ENCODE measurements at regions not wholly inside any gene's neighbourhood (a gene's known extent, or its start where the extent isn't known, plus 50 kb on each side); places are given as distances from the start of the nearest gene placed in this dataset.

DNA sequence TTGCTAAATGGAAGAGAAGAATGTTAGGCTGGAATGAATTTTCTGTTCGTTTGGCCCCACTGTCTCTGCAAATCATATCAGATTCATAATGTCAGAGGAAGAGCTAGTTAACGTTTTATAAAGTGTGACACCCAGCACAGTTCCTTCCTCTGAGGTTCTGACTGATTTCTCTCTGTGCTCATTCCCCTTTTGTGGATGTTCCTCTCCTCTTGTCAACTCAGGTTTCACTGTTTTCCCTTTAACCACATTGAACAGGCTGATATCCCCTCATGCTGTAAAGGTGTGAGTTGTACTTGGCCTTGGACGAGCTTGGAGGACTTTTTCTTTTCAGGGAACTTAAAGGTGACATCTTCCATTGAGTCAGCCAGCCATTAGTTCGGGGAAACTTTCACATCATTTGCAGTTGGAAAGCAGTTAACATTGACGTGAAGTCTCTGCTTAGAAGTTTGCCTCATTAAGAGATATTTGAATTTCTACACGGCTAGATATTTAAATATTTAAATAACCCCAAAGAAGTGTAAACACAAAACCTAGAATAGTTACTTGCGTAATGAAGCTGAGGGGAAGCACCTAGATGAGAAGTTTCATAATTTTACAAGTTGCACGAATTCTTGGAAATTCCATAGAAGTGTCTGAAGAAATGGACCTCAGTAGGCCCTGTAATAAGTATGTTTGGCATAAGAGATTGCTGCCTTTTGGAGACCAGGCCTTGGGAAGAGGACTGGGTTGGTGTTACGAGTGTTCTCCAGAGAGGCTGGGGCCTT lies 101.5 kb upstream of the EGR2 start:
- ChIA-PET POLR2A (interaction anchor here (0.6 kb wide), 1 partner anchor 66 kb away, joined by 13 read pairs; no protein-coding TSS in a partner anchor), CTCF (interaction anchor here (0.8 to 2.4 kb wide), 5 partner anchors 10 to 87 kb away, joined by 3 to 5 read pairs (median 3); no protein-coding TSS in a partner anchor)
- no peak for DNase-seq (ENCODE audit: extremely low spot score)
- TF ChIP-seq, protein P1, sequence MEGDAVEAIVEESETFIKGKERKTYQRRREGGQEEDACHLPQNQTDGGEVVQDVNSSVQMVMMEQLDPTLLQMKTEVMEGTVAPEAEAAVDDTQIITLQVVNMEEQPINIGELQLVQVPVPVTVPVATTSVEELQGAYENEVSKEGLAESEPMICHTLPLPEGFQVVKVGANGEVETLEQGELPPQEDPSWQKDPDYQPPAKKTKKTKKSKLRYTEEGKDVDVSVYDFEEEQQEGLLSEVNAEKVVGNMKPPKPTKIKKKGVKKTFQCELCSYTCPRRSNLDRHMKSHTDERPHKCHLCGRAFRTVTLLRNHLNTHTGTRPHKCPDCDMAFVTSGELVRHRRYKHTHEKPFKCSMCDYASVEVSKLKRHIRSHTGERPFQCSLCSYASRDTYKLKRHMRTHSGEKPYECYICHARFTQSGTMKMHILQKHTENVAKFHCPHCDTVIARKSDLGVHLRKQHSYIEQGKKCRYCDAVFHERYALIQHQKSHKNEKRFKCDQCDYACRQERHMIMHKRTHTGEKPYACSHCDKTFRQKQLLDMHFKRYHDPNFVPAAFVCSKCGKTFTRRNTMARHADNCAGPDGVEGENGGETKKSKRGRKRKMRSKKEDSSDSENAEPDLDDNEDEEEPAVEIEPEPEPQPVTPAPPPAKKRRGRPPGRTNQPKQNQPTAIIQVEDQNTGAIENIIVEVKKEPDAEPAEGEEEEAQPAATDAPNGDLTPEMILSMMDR (IDR thresholded peaks at IDR 0.05; ENCODE audit: control extremely low read depth, extremely low read depth, low read depth, missing control alignments) = no peak

DNA sequence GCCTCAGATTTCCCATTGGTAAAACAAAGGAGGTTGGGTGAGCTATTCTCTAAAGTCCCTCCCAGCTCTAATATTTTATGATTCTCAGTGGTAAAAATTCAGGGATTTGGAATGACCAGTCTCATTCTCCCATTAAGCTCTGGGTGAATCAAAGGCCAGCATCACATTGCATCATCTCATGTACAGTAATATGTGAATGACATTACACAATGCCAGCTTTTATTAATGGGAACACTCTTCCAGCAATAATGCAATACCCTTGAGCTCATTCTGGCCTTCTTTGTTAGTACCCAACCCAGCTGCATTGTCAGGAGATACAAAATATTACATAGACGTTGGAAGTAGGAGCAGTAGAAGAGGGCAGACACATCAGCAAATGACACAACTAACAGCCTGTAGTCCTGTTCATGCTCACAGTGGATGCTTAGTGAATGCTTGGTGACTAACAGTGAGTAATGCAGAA lies 100.0 kb upstream of the EGR2 start:
- ChIA-PET CTCF (interaction anchor here (1.0 to 1.8 kb wide), 4 partner anchors 9 to 99 kb away, joined by 3 to 7 read pairs (median 4); no protein-coding TSS in a partner anchor), POLR2A (no interaction called here)
- TF ChIP-seq, protein P1 (IDR thresholded peaks at IDR 0.05; ENCODE audit: control extremely low read depth, extremely low read depth, low read depth, missing control alignments) = no peak
- DNase-seq (ENCODE audit: extremely low spot score) = no peak

DNA sequence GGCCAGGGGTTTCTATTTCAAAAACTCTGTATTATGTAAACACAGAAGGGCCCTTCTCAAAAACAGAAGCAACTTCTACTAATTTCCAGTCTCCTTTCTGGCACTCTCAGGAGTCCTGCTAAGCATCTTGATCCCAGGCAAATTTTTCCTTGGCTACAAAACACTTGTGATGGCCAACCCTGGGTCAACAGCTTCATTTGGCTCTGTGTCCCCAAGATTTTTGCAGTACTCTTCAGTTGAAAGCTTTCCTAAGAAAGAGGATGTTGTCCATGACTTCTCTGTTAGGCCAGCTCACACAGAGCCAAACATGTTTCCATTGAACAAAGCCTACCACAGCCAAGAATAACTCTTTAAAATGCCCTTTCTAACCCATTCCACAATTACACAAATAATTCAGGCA lies 99.0 kb upstream of the EGR2 start:
- POLR2A ChIA-PET = no interaction called here
- TF ChIP-seq, protein P1 (IDR thresholded peaks at IDR 0.05; ENCODE audit: control extremely low read depth, extremely low read depth, low read depth, missing control alignments) = no peak
- DNase-seq (ENCODE audit: extremely low spot score) = no peak
- CTCF ChIA-PET = interaction anchor here (0.6 to 2.1 kb wide), 7 partner anchors 8 to 417 kb away, joined by 3 to 8 read pairs (median 3); no protein-coding TSS in a partner anchor

DNA sequence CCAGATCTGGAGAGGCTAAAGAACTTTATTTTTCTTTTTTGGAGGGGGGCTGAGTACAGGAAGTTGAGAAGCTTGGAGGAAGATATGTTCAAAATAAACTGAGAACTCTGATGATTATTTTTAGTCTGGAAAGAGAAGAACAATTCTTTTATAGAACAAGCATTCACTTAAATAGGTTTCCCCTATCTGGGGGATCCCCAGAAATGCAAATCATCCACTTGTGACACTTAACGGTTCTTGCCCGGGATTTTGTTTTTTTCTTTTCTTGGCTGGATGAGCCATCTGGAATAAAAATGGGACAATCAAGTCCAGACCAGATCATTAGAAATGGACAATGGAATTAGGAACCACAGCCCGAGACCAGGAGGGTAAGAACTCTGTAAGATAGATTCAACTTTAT lies 95.9 kb upstream of the EGR2 start:
- POLR2A ChIA-PET = no interaction called here
- TF ChIP-seq, protein P1 (IDR thresholded peaks at IDR 0.05; ENCODE audit: control extremely low read depth, extremely low read depth, low read depth, missing control alignments) = no peak
- CTCF ChIA-PET = interaction anchor here (1.0 to 1.9 kb wide), 2 partner anchors 14 to 171 kb away, joined by 4 to 6 read pairs; no protein-coding TSS in a partner anchor
- DNase-seq (ENCODE audit: extremely low spot score) = no peak

DNA sequence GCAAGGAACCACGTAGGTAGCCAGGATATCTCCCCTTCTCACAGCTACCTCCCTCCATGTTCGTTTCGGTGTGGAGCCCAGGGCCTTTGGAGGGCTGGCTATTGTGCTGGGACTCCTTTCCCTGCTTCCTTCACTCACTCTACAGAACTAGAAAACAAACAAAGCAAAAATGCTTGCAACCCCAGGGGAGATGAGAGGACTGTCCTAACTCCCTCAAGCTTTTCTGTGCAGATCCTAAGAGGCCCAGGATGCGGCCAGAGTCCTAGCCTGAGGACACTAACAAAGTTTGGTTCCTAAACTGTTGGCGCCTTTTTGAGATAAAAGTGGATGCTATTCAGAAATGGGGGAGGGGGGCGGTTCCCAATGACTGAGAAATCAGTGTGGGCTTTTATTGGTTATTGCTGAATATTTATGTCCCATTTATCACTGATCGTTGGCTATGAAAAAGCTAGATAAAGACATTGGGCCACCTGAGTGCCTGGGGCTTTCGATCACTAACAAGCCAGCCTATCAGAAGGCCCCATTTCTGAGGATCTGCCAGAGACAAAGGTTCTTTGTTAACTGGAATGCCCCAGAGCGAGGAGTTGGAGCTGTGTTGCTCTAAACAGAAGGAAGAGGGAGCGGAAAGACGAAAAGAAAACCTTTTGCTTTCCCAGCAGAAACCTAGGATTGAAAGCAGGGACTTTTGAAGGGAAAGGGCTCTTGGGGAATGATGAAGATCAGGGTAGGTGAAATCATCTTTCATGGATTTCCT lies 95.2 kb upstream of the EGR2 start:
- POLR2A ChIA-PET = no interaction called here
- TF ChIP-seq, protein P1 (IDR thresholded peaks at IDR 0.05; ENCODE audit: control extremely low read depth, extremely low read depth, low read depth, missing control alignments) = no peak
- CTCF ChIA-PET = interaction anchor here (0.9 to 1.9 kb wide), 5 partner anchors 10 to 172 kb away, joined by 3 to 7 read pairs (median 4); no protein-coding TSS in a partner anchor
- DNase-seq (ENCODE audit: extremely low spot score) = no peak

DNA sequence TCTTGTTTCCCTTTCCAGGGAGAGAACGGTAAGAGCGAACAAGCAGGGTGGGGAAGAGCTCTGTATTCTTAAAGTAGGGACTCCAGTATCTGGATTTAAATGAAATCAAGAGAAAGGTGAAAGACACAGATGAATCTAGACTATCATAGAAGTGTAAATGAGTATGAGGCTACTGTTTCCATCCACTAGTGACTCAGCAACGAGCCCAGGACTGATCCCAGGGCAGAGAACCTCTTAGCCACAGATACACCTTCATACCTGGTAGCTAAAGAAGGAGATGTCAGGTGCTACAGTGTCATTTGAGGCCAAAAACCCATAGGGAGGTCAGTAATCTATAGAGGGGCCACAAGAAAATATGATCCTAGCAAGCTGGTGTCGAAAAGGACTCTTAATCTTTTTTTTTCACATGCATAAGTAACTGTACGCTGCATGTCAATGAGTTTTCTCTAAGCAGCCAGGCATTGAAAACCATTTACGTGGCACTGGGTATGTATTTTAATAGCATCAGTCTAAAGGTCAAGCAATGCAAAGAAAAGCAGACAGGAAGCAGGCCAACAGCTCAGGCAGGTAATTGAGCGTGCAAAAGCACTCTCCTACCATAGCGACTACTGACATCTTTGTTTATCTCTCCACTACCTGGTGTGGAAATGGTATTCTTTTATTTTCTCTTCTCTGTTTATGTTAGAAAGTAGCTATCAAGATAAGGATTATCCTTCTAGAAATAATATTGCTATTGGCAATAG lies 91.5 kb upstream of the EGR2 start:
- CTCF ChIA-PET = interaction anchor here (0.9 to 2.3 kb wide), 8 partner anchors 8 to 470 kb away, joined by 3 to 10 read pairs (median 4); no protein-coding TSS in a partner anchor
- DNase-seq (ENCODE audit: extremely low spot score) = peak; percentile 24
- POLR2A ChIA-PET = no interaction called here
- TF ChIP-seq, protein P1 (IDR thresholded peaks at IDR 0.05; ENCODE audit: control extremely low read depth, extremely low read depth, low read depth, missing control alignments) = no peak
